T-helper 1 cell treated with Interleukin-12 subunit alpha and Interleukin-12 subunit beta and Interleukin-4 antibody, amounts not matched to agents 30 μg/mL and 1 μg/mL, for 36 hours (primary cell): ENCODE measurements at regions not wholly inside any gene's neighbourhood (a gene's known extent, or its start where the extent isn't known, plus 50 kb on each side); places are given as distances from the start of the nearest gene placed in this dataset.

Experiments used
- H3K27ac Mint-ChIP-seq: one replicate; pipeline ENCODE4 v1.8.0; 2021; ENCODE audit warnings: mild to moderate bottlenecking, mixed read lengths
- H3K27me3 Mint-ChIP-seq: one replicate; pipeline ENCODE4 v1.8.0; 2021; ENCODE audit warnings: low read depth, mixed read lengths
- H3K36me3 Mint-ChIP-seq: one replicate; pipeline ENCODE4 v1.8.0; 2021; ENCODE audit warnings: low read depth, mixed read lengths
- H3K4me1 Mint-ChIP-seq: one replicate; pipeline ENCODE4 v1.8.0; 2021; ENCODE audit warnings: low read depth, mixed read lengths
- H3K4me3 Mint-ChIP-seq: one replicate; pipeline ENCODE4 v1.8.0; 2021; ENCODE audit warnings: mild to moderate bottlenecking, moderate library complexity, mixed read lengths
- H3K9me3 Mint-ChIP-seq: one replicate; pipeline ENCODE4 v1.8.0; 2021; ENCODE audit warnings: mixed read lengths

GRCh38 chr4:54554339-54554990 is 103.3 kb upstream of the KIT start:
- H3K27ac Mint-ChIP-seq: no peak overlapping the region
- H3K27me3 Mint-ChIP-seq: no peaks in the 10 kb centered on the region
- peaks cover 4% of the 10 kb centered on the region for H3K9me3 Mint-ChIP-seq
- H3K36me3 Mint-ChIP-seq: no peaks in the 10 kb centered on the region
- no peaks in the 10 kb centered on the region for H3K4me1 Mint-ChIP-seq
- no peak overlapping the region for H3K4me3 Mint-ChIP-seq

DNA sequence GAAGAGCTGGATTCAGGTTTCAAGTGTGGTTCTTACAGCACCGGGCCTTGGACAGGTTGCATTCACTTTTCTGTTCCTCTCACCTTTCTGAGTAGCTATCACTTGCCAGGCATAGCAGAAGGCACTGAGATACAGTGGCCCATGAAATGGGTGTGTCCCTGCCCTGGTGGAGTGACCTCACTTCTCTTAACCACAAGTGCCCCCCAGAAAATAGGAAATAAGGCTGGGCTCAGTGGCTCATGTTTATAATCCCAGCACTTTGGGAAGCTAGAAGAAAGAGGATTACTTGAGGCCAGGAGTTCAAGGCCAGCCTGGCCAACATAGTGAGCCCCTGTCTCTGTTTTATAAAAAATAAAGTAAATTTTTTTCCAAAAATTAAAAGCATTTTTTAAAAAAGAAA is 101.7 kb upstream of the KIT start:
- peaks cover 4% of the 10 kb centered on the region for H3K9me3 Mint-ChIP-seq
- no peaks in the 10 kb centered on the region for H3K4me1 Mint-ChIP-seq
- no peaks in the 10 kb centered on the region for H3K36me3 Mint-ChIP-seq
- H3K4me3 Mint-ChIP-seq: no peak overlapping the region
- no peaks in the 10 kb centered on the region for H3K27me3 Mint-ChIP-seq
- H3K27ac Mint-ChIP-seq: no peak overlapping the region

DNA sequence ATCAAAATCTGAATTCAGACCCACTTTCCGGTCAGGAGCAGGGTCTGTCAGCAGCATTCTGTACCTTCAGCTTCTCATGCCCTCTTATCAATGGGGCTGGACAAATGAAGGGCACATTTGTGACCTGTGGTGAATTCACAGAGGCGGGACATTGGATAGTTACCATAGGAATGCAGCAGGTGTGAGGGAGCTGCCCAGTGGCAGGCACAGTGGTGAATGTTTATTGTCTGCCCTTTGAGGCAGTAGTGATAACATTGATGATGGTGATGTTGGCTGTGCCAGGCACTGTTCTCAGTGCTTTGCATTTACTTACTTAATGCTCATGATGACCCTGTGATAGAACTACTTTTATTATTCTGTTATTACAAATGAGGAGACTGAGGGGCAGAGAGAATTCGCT is 101.2 kb upstream of the KIT start:
- Mint-ChIP-seq H3K9me3 (peaks cover 4% of the 10 kb centered on the region), H3K4me3 (no peak overlapping the region), H3K27ac (no peak overlapping the region), H3K36me3 (no peaks in the 10 kb centered on the region), H3K27me3 (no peaks in the 10 kb centered on the region), H3K4me1 (no peaks in the 10 kb centered on the region)

- H3K4me3 Mint-ChIP-seq: no peak overlapping the region
- no peaks in the 10 kb centered on the region for H3K4me1 Mint-ChIP-seq
- H3K27ac Mint-ChIP-seq: no peak overlapping the region
- H3K27me3 Mint-ChIP-seq: no peaks in the 10 kb centered on the region
- H3K36me3 Mint-ChIP-seq: no peaks in the 10 kb centered on the region
- H3K9me3 Mint-ChIP-seq: no peaks in the 10 kb centered on the region
These were observed 98.7 kb upstream of the KIT start for GRCh38 chr4:54558889-54559677.

DNA sequence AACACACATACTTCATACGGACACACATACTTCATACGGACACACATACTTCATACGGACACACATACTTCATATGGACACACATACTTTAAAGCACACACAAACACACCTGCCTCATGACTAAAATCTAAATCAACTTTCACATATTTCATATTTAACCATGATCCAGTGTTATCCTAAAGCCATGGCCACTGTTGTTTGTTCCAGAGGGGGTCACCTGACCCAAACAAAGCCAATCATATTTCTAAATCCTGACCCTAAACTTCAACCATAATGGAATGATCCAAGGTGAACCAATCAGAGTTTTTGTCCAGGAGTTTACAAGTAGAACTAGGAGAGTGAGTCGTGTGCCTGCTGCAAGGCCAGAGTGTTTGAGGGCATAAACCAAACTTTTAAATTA is 97.2 kb upstream of the KIT start:
- Mint-ChIP-seq H3K27ac (no peak overlapping the region), H3K4me3 (no peak overlapping the region), H3K9me3 (no peaks in the 10 kb centered on the region), H3K4me1 (no peaks in the 10 kb centered on the region), H3K36me3 (no peaks in the 10 kb centered on the region), H3K27me3 (no peaks in the 10 kb centered on the region)

DNA sequence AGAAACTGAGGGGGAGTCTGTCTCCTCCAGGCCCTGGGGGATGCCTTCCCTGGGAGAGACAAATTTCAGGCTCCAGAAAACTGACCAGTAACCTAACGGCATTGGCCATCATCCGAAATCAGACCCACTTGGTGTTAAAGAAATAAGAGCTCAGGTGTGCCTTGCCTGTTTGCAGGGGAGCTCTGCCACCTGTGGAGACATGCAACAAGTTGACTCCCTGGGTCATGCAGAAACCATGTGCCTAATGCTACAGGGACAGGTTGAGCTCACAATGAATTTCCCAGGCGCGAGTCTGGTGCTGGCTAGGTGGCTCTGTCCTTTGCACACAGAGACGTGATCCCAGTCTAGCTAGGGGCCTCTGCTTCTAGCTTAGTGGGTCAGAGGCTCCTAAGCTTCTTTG is 95.8 kb upstream of the KIT start:
- no peaks in the 10 kb centered on the region for H3K9me3 Mint-ChIP-seq
- no peaks in the 10 kb centered on the region for H3K27me3 Mint-ChIP-seq
- peaks cover 2% of the 10 kb centered on the region for H3K4me1 Mint-ChIP-seq
- H3K27ac Mint-ChIP-seq: no peak overlapping the region
- no peak overlapping the region for H3K4me3 Mint-ChIP-seq
- H3K36me3 Mint-ChIP-seq: no peaks in the 10 kb centered on the region

- Mint-ChIP-seq H3K27ac (no peak overlapping the region), H3K4me3 (no peak overlapping the region), H3K27me3 (no peaks in the 10 kb centered on the region), H3K4me1 (peaks cover 2% of the 10 kb centered on the region), H3K36me3 (no peaks in the 10 kb centered on the region), H3K9me3 (no peaks in the 10 kb centered on the region)
These were observed 91.1 kb upstream of the KIT start for GRCh38 chr4:54566608-54567007.

GRCh38 chr4:54567327-54567726 is 90.4 kb upstream of the KIT start:
- Mint-ChIP-seq H3K27ac (no peak overlapping the region), H3K4me1 (peaks cover 2% of the 10 kb centered on the region), H3K36me3 (no peaks in the 10 kb centered on the region), H3K27me3 (no peaks in the 10 kb centered on the region), H3K9me3 (no peaks in the 10 kb centered on the region), H3K4me3 (no peak overlapping the region)

GRCh38 chr4:54568184-54568583 is 89.6 kb upstream of the KIT start:
- H3K27ac Mint-ChIP-seq: no peak overlapping the region
- H3K4me3 Mint-ChIP-seq: no peak overlapping the region
- no peaks in the 10 kb centered on the region for H3K9me3 Mint-ChIP-seq
- peaks cover 2% of the 10 kb centered on the region for H3K4me1 Mint-ChIP-seq
- H3K27me3 Mint-ChIP-seq: no peaks in the 10 kb centered on the region
- no peaks in the 10 kb centered on the region for H3K36me3 Mint-ChIP-seq

- no peak overlapping the region for H3K4me3 Mint-ChIP-seq
- H3K9me3 Mint-ChIP-seq: no peaks in the 10 kb centered on the region
- no peaks in the 10 kb centered on the region for H3K36me3 Mint-ChIP-seq
- peaks cover 4% of the 10 kb centered on the region for H3K27me3 Mint-ChIP-seq
- no peak overlapping the region for H3K27ac Mint-ChIP-seq
- peaks cover 2% of the 10 kb centered on the region for H3K4me1 Mint-ChIP-seq
These were observed 86.9 kb upstream of the KIT start for GRCh38 chr4:54570822-54571221.

DNA sequence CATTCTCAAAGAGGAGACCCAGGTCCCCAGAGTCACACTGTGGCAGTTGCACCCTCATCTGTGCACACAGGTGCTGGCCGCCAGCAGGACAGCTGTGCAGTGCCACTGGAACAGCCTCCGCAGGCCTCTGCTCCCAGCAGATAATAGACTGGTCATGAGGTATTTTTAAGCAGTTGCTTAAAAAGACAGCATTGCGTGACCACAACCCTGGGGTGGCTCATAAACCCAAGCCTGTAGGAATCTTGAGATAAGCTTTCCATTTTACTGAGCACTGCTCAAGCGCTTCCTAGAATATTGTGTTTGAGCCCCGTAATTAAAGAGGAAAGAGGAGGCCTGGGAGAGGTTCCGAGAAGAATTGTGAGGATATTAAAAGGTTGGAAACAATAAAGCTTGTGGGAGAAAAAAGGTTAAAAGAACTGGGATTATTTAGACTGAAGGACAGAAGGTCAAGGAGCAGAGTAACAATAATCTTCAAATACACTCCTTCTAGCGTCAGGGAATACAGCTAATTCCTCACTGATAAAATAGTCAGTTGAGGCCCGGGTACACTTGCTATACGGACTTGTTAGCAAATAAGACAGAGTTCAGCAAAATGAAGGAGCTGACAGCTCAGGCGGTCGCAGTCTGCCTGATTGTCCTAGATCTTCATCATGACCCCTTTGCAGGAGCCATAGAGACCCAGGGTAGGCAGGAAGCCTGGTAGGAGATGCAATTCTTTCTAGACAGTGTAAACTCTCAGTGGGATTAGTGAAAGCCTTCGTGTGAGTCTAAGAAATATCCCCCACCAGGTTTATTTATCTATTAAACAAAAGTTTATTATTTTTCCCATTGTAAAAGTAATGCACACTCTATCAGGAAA is 86.2 kb upstream of the KIT start:
- no peak overlapping the region for H3K4me3 Mint-ChIP-seq
- H3K27ac Mint-ChIP-seq: no peak overlapping the region
- no peaks in the 10 kb centered on the region for H3K36me3 Mint-ChIP-seq
- peaks cover 5% of the 10 kb centered on the region for H3K27me3 Mint-ChIP-seq
- H3K9me3 Mint-ChIP-seq: no peaks in the 10 kb centered on the region
- H3K4me1 Mint-ChIP-seq: peaks cover 2% of the 10 kb centered on the region

GRCh38 chr4:54572152-54572542 is 85.6 kb upstream of the KIT start:
- H3K36me3 Mint-ChIP-seq: no peaks in the 10 kb centered on the region
- no peaks in the 10 kb centered on the region for H3K9me3 Mint-ChIP-seq
- H3K27ac Mint-ChIP-seq: no peak overlapping the region
- no peaks in the 10 kb centered on the region for H3K4me1 Mint-ChIP-seq
- H3K27me3 Mint-ChIP-seq: peaks cover 5% of the 10 kb centered on the region
- no peak overlapping the region for H3K4me3 Mint-ChIP-seq

DNA sequence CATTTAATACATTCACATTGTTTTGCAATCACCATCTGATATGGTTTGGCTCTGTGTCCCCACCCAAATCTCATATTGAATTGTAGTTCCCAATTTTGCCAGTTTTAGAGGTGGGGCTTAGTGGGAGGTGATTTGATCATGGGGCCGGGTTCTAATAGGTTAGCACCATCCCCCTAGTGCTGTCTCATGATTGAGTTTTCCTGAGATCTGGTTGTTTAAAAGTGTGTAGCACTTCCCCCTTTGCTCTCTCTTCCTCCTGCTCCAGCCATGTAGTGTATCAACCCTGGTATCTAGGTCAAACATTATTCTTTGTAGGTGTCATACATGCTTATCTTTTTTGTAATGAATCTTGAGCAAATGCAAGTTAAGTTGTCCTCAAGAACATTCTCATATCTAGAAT is 83.3 kb upstream of the KIT start:
- no peaks in the 10 kb centered on the region for H3K9me3 Mint-ChIP-seq
- H3K27ac Mint-ChIP-seq: no peak overlapping the region
- H3K4me3 Mint-ChIP-seq: no peak overlapping the region
- H3K27me3 Mint-ChIP-seq: peaks cover 5% of the 10 kb centered on the region
- H3K4me1 Mint-ChIP-seq: no peaks in the 10 kb centered on the region
- H3K36me3 Mint-ChIP-seq: no peaks in the 10 kb centered on the region

DNA sequence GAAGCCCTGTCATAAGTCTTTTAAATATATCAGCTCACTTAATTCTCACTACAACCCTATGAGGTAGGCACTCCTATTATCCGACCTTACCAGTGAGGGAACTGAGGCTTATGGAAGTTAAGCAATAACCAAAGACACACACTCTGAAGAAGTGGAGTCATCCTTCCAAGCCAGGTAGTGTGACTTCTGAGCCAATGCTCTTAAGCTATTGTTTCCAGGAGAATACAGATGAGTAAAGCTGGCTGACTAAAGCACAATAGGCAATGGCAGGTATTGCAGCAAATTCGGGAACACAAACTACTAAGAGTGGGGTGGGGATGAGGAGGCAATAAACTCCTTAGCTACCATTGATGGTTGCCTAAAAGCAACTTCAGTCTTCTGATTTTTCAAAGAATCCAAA is 81.8 kb upstream of the KIT start:
- Mint-ChIP-seq H3K27ac (no peak overlapping the region), H3K4me1 (no peaks in the 10 kb centered on the region), H3K4me3 (no peak overlapping the region), H3K27me3 (peaks cover 5% of the 10 kb centered on the region), H3K9me3 (no peaks in the 10 kb centered on the region), H3K36me3 (no peaks in the 10 kb centered on the region)

GRCh38 chr4:54581807-54582206 is 76.0 kb upstream of the KIT start:
- no peaks in the 10 kb centered on the region for H3K9me3 Mint-ChIP-seq
- H3K27ac Mint-ChIP-seq: no peak overlapping the region
- no peak overlapping the region for H3K4me3 Mint-ChIP-seq
- H3K36me3 Mint-ChIP-seq: no peaks in the 10 kb centered on the region
- H3K27me3 Mint-ChIP-seq: no peaks in the 10 kb centered on the region
- H3K4me1 Mint-ChIP-seq: no peaks in the 10 kb centered on the region
